Suppressor macrophage (primary cell): ENCODE measurements at regions not wholly inside any gene's neighbourhood (a gene's known extent, or its start where the extent isn't known, plus 50 kb on each side); places are given as distances from the start of the nearest gene placed in this dataset.

Experiments
- DNase-seq, 4 experiments: peaks; one replicate each; pipeline ENCODE4 v3.0.0-alpha.2; 2020 to 2022

DNA sequence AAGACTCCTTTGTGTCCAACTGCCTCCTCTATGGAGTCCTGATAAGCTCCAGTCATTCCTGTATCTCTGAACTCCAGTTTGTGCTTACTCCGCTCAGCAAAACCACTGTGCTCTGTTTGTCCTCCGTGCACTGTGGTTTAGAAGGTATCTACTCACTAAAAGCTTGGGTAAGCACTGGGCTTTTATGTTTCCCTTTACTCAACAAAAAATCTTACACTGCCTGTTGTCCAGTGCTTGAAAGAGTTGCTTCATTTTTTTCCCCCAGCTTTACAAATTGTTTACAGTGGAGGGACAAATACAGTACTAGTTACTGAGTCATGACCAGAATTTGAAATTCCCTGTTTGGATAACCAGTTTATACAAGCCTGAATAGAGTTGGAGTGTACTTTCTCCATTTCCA, 545.3 kb upstream of the FAT1 start:
- no peak for DNase-seq

DNA sequence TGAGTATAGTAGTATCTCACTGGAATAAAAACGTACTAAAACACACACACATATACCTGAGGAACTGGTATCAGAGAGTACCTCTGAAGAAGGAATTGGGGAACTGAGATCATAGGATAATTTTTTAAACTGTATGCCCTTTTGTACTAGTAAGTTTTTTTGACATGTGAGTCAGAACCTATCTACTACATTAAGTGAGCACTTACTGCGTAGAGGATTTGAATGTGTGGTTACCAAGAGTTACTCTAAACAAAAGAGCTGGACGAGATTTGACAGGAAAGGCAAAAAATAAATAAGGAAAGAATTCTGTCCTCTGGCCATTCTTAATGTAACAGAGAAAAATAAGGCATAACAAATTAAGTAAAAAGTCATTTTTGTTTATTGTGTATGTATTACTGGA, 546.5 kb upstream of the FAT1 start:
- DNase-seq: no peak

DNA sequence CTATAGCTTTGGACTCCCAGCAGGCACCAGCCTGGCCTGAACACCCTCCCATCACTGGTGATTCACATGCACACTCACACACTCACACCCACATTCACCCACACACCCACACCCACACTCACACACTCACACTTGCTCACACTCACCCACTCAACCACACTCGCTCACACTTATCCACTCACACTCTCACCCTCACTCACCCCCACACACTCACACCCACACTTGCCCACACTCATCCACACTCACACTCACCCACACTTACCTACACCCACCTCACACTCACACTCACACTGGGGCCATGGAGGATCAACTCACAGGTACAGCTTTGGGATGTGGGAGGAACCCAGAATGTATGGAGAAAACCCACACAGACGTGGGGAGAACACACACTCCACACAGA, 548.2 kb upstream of the FAT1 start:
- no peak for DNase-seq

DNA sequence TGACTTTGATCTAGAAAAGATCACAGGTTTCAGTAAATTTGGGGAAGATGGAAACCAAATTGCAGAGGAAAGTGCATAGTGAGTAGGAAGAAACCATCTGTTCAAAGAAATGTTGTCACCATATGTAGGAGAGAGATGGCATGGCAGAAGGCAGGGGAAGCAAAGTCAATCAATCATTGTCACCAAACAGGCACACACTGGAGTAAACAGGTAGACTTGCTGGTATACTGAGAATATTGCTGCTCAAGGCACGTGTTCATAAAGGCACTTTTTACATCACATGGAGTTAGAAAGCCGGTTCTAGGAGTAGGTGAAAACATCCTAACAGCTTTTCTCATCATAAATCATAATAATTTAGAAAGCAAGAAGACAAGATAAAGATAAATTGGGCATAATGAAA, 550.5 kb upstream of the FAT1 start:
- no peak for DNase-seq

DNA sequence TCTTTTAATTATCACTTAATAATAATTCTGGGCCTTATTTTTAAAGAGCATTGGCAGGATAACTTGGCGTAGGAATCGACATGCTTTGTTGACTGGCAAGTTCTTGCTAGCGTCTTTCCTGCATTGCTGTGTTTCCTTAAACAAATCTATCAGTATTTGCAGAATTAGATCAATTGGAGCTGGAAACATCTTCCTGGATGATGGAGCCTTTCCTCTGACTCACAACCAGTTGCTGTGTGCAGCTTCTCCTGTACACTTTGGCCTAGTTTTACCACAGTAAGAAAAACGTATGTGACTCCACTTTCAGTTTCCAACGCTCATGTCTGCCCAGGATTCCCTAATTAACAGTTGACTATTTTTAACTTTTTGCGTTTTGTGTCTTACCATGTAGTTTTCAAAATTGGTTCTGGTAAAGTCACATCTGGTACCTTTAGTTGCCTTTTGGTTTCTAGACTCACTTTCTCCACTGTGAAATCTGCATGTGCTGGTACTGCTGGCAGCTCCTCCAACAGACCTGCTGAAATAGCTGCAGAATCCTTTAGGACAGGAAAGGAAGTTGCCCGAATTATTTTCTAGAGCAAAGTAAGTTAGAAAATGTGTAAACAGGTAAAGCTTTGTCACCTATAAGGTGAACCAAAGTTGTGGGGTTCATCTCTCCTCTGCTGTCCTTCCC, 553.2 kb upstream of the FAT1 start:
- DNase-seq: no peak

DNA sequence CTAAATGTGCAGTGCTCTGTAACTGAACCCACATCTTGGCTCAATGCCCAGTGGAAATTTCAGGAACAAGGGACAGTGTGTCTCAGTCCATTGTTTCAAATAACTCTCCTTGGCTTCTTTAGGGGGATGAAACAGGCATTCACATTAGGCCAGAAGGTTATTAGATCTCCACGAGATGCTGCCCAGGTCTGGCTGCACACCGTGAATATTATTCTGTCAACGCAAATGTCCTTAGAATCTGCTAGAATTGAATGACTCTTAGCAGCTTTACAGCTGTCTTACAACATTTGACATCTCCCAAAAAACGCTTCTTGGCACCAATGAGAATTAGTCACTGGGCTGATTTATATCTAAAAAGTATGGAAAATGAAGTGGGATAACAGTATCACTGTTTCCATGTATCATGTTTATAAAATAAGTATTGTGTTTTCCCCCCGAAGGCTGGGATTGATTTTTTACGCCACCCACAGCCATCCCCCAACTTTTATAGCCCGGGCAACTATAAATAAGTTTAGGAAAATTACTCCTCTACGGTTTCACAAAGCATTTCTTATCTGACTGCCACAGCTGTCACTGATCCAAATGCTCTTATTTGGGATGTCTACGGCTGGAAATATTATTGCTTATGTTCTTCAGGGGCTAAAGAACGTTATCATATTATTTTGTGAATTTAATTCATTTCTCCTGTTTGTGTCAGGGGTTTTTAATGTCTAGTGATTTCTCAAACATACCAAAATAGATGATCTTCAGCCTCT, 559.7 kb upstream of the FAT1 start:
- DNase-seq: no peak

DNA sequence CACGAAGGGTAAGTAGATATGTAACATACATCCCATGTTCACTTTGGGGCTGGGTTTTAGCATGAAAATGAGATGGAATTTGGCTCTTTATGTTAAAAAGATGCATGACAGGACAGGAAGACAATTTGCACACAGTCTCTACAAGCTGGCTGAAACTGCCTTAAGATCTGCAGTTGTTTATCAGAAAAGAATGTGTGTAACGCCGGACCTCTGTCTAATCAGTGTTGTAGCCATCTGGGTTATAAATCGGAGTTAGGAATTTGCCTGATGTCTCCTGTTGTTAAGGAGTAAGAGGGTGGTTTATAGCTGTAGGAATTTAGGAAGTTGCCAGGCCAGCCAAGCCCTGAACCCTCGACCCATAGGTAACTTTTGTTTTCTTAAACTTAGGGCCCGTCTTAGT, 562.9 kb upstream of the FAT1 start:
- no peak for DNase-seq

DNA sequence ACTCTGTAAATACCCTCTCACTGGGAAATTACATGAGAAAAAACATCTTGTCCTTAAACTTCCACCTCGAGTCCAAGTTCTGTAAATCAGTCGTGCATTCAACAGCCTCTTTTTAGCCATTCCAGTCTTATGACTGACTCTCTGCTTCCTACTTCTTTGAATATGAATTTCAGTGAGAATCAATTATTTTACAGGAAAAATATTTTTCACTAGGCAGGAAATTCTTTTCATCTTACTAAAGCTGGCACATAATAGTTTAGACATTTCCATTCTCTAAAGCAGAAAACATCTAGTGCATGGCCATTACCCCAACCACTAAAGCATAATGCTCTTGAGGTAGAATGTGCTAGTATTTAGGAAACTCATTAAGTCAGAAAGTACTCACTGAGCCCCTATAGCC, 565.7 kb upstream of the FAT1 start:
- no peak for DNase-seq

DNA sequence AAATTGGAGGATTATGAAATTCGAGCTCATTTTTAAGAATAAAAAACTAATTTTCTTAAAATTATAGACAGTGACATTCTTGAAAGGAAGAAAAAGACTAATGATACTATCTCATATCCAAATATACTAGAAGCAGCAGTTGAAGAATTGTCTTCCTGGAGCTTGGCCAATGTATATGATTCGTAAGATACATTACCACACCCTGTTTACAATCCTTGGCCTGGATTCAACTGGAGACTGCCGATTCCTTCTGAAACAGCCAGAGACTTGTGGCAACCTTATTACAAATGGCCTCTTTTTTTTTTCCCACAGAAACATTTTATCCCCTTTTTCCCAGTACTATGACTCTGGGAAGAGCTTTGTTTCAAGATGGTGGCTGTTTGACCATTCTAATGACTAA, 571.2 kb upstream of the FAT1 start:
- DNase-seq: no peak

DNA sequence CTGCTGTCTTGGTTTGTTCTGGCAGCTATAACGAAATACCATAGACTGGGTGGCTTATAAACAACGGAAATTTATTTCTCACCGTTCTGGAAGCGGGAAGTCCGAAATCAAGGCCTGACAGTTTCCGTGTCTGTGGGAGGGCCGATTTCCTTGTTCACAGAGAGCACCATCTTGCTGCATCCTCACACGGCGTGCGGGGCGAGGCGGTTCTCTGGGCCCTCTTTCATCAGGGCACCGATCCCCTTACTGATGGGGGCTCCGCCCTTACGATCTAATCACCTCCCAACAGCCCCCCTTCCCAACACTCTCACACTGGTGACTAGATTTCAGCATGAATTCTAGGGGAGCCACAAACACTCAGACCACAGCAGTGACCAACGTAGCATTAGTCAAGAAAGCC, 578.3 kb upstream of the FAT1 start:
- no peak for DNase-seq

DNA sequence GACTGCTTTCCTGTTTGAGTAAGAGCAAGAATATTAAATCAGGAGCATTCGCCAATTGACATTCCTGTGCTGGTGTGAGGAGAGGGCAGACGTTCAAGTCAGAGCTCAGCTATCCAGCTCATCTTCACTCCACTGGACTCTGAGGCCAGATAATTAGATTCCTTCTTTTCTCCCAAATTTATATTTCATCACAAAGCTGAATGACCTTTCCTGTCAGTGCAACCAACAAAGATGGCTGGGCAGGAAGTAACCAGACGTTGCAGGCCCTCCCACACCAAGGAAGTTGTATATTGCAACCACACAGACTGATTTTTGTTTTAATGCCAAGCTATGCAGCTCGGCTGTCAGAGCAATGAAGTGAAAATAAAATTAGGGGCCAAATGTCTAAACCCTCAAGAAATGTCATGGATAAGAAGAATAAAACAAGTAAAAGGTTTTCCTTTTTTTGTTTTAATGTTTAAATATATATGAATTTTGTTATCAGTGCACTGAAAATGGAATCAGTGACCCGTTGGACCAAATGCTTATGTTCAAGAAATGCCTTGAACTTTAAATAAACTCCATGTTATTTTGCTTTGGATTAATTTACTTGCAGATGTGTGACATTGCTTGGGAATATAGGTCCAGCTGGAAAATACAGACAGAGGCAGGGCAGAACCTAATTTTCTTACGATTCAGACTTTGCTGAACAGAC, 578.9 kb upstream of the FAT1 start:
- no peak for DNase-seq

DNA sequence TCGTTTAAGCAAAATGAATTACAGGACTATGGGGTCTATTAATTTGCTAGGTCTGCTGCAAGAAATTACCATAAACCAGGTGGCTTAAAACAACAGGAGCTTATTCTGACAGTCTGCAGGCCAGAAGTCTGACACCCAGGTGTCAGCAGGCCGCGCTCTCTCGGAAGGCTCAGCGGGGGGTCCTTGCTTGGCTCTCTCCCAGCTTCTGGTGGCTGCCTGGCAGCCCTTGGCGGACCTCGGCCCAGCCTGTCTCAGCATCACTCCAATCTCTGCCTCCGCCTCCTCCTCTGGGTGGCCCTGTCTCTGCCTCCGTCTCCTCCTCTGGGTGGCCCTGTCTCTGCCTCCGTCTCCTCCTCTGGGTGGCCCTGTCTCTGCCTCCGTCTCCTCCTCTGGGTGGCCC, 580.5 kb upstream of the FAT1 start:
- DNase-seq: no peak

DNA sequence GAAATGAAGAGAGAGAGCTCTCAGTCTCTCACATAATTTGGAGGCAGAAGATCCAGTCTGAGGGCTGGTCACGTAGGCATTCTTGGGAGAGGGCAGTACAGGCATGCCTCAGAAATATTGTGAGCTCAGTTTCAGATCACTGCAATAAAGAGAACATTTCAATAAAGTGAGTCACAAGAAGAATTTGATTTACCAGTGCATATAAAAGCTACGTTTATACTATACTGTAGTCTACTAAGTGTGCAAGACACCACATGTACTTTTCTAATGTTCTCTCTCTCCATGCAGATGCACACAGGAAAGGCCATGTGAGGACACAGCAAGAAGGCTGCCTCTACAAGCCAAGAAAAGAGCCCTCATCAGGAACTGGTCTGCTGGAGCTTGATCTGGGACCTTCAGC, 583.5 kb upstream of the FAT1 start:
- DNase-seq: no peak

DNA sequence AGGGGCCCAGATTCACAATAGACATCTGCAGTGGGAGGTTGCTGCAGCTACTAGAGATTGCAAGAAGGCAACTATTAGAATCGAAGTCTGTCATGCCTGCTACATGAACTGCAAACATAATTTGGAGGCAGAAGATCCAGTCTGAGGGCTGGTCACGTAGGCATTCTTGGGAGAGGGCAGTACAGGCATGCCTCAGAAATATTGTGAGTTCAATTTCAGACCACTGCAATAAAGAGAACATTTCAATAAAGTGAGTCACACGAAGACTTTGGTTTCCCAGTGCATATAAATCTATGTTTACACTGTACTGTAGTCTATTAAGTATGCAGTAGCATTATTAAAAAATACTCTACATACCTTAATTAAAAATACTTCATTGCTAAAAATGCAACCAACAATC, 585.8 kb upstream of the FAT1 start:
- no peak for DNase-seq

DNA sequence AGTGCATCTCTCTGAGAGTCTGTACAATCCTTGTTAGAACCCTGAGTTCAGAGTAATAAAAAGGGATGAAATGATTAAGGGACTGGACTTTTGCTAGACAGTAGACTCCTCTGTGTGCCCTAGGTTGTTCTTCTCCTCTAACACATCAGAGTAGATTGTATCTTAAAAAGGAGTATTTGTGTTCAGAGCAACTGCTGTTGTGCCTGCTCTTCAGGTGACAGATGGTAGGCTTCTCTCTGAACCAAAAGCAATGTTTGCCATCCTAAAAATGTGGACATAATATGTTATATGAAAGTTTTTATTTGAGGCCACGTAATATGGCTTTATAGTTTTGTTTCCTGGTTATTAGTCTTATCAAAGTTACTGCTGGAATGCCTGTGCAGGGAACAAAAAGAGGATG, 588.6 kb upstream of the FAT1 start:
- DNase-seq: no peak

DNA sequence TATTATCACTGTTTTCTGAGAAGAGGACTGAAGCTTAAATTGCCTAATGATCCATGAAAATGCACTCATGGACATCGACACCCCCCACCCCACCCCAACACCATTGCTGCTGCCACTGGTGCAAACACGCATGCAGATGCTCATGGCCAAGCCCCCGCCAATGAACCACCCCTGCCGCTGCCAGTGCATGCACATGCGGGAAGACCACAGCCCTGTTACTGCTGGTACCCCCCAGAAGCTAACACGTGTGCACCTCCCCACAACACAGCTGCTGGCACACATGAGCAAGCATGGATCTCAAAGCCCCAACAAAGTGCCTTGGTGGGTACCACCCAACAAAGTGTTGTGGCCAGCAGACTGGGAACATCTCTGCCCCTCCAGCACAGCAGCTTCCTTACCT, 594.1 kb upstream of the FAT1 start:
- no peak for DNase-seq

DNA sequence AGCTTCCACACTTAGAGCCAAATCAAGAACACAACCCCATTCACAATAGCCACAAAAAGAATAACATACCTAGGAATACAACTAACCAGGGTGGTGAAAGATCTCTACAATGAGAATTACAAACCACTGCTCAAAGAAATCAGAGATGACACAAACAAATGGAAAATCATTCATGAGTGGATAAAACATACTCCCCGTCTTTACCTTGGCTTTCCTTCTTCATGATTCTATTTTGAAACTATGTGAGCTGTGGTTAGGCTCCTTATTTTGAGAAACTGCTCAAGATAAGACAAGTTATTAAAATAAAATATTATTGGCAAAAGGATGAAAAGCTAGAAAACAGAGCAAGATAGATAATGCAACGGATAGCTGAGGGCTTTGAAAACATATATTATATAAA, 598.1 kb upstream of the FAT1 start:
- no peak for DNase-seq

DNA sequence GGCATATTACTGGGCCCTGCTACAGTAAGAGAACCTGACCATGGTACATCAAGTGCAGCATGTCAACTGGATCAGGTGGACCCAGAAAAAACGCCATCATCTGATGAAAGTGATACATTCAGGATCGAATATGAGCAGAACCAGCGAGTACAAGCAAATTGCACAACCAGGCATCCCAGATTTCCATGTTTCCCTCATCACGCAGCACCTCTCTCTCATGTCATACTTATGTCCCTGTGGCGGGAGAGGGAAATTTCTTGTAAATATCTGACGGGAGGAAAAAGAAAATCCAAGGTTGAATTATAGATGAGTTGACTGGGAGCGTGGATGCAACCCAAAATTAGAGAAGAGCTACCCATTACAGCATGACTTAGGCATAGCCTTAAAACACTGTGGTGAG, 608.5 kb upstream of the FAT1 start:
- no peak for DNase-seq

DNA sequence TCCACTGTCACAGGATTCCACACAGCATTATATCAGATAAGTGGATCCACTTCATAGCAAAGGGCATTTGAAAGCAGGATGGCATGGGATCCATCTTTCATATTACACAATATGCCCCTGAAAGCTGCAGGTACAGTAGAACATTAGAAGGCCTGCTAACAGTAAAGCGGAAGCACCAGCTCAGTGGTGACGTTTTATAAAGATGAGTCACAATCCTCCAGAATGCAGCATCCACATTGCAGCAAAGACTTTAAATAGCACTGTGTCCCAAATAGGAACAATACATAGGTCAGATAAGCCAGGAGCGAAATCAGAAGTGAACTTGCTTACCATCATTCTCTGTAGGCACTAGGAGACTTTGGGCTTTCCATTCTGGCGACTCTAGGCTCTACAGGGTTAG, 609.5 kb upstream of the FAT1 start:
- no peak for DNase-seq

DNA sequence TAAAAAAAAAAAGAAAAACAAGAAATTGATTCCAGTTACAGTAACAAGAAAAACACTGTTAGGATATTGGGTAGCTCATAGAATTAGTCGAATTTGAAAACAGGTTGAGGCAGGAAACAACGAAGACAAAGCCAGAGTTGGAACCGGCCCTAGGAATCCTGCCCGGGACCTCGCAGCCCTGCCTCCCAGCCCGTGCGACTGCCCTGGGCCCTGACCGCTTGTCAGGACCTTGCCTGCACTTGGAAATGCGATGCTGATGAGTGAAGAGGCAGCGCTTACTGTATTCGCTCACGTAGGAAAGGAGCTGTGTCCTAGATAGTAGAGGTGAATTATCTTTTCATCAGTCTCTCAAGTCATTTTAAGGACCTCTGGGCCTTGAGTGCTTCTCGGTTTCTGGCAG, 611.7 kb upstream of the FAT1 start:
- no peak for DNase-seq

DNA sequence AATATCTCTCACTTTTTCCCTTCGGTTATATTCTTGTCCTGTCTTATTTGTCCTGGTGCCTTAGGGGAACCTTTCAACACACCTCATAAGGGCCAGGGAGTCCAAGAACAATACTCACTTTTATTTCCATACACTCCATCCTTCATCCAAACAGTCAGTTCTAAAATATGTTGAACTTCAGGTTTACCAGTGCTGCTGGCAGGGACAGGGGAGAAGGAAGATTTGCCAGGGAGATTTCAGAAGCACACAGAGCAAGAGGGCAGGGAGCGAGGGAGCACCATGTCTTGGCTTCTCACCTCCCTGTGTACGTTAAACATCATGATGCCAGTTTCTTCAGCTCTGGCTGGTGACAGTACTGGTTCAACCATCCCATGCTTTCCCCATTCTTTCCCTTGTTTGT, 631.1 kb upstream of the FAT1 start:
- no peak for DNase-seq

DNA sequence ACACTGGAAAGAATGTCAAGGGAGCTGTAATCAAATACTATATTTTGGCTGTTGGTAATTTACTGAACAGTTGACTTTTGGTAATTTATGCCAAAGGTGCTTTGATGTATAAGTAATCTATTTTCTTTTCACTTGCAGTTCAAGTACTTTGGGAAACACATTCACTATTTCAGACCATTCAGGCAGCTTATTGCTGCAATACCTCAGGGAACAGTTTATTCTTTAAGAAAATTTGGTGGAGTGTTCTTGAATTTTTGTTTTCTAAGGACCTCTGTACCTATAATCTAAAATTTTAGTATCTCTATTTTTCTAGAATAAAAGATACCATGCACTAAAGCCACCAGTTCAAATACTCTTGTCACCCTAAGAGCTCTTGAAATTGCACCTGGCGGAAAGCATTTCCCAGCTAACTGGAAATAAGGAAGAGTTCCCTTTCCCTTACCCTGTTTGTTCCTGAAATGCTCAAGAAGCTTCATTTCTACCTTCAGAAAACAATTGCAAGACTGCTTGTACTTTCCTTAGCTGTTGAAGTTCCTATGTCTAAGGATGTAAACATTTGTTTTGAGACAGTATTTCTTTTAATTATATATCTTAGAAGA, 633.5 kb upstream of the FAT1 start:
- DNase-seq: no peak

DNA sequence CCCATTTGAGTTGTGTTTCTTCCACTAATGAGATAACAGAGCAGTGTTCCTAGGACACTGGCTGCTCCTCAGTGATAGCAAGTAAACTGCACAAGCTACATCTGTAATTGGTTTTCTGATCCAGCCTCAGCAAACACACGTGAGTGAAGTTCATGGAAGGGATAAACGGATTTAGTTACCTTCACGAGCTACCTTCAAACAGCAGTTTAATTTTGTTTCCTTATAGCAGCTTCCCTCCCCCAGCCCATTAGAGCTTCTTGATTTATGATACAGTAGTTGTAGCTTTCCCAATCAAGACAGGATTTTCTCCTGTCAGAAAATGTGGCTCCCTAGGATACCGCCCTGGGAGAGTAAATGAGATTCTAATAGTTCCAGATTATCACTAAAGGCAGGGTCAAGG, 634.2 kb upstream of the FAT1 start:
- DNase-seq: no peak
